Muscle of back (tissue), 3 donors: ENCODE measurements at regions not wholly inside any gene's neighbourhood (a gene's known extent, or its start where the extent isn't known, plus 50 kb on each side); places are given as distances from the start of the nearest gene placed in this dataset.

Experiments used
- DNase-seq, 3 donors: peaks; one replicate each; pipeline versions ENCODE4 v3.0.0 to v3.0.0-alpha.2; 2013

GRCh38 chr11:15730263-15730994 is 615.7 kb downstream of the INSC start:
- no peak for DNase-seq

- peak; percentile 64 to 81 (median 71) for DNase-seq
Observed at GRCh38 chr11:15730995-15731385, 616.3 kb downstream of the INSC start.

- no peak for DNase-seq
Observed at GRCh38 chr11:15735706-15736105, 620.6 kb downstream of the SOX6 start.

- no peak for DNase-seq
Observed at GRCh38 chr11:15737320-15737719, 619.0 kb downstream of the SOX6 start.

GRCh38 chr11:15738931-15739330 is 617.4 kb downstream of the SOX6 start:
- peak in 1 of 3 donors; percentile 33 for DNase-seq

- DNase-seq: no peak
Observed at GRCh38 chr11:15742626-15743519, 613.5 kb downstream of the SOX6 start.

- no peak for DNase-seq
Observed at GRCh38 chr11:15744693-15745092, 611.7 kb downstream of the SOX6 start.

GRCh38 chr11:15745266-15745665 is 611.1 kb downstream of the SOX6 start:
- no peak for DNase-seq

GRCh38 chr11:15747671-15748070 is 608.7 kb downstream of the SOX6 start:
- DNase-seq: no peak

GRCh38 chr11:15748132-15748531 is 608.2 kb downstream of the SOX6 start:
- DNase-seq: no peak

- no peak for DNase-seq
Observed at GRCh38 chr11:15748741-15749140, 607.6 kb downstream of the SOX6 start.

- DNase-seq: no peak
Observed at GRCh38 chr11:15750535-15751308, 605.6 kb downstream of the SOX6 start.

- DNase-seq: no peak
Observed at GRCh38 chr11:15754221-15754620, 602.1 kb downstream of the SOX6 start.

- no peak for DNase-seq
Observed at GRCh38 chr11:15757048-15757698, 599.2 kb downstream of the SOX6 start.

GRCh38 chr11:15758857-15759465 is 597.4 kb downstream of the SOX6 start:
- DNase-seq: no peak

- no peak for DNase-seq
Observed at GRCh38 chr11:15761235-15761634, 595.1 kb downstream of the SOX6 start.

GRCh38 chr11:15764326-15764725 is 592.0 kb downstream of the SOX6 start:
- DNase-seq: no peak

GRCh38 chr11:15764948-15765347 is 591.4 kb downstream of the SOX6 start:
- no peak for DNase-seq

GRCh38 chr11:15765530-15765929 is 590.8 kb downstream of the SOX6 start:
- no peak for DNase-seq

GRCh38 chr11:15768321-15768720 is 588.0 kb downstream of the SOX6 start:
- DNase-seq: no peak

GRCh38 chr11:15769203-15769602 is 587.1 kb downstream of the SOX6 start:
- no peak for DNase-seq
